HG02884 (cell line): ENCODE measurements at regions not wholly inside any gene's neighbourhood (a gene's known extent, or its start where the extent isn't known, plus 50 kb on each side); places are given as distances from the start of the nearest gene placed in this dataset.
"Not testable (repeated sequence)": the region's sequence is repeated elsewhere in the genome, so short reads cannot be mapped to it uniquely, and the experiment has no call there.

ENCODE experiments used
- ATAC-seq: cut with Tn5 transposase; IDR thresholded peaks from one replicate; pipeline ENCODE4 v1.9.1; 2021; ENCODE audit warnings: mild to moderate bottlenecking, moderate library complexity; ENCODE audit not compliant: unreplicated experiment

DNA sequence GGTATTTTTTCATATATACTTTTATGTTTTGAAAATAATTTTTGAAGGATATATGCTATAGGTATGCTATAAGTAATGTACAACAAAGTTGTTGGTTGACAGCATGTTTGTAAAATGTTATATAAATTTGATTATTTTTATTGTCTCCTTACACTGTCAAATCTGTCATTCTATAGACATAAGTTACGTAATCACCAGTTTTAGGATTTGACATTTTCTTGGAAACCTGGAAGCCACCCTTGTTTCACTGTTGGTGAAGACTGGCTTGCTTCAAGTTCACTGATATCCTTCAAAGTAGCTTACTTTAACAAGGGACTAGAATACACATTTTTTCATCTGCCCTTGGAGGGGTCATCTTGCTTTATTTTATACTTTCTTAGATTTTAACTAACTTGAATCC, 1288.6 kb upstream of the EYS start:
- no peak for ATAC-seq

- ATAC-seq = not testable (repeated sequence)
Measured at GRCh38 chr6:66993708-66994107, 1286.7 kb upstream of the EYS start.

DNA sequence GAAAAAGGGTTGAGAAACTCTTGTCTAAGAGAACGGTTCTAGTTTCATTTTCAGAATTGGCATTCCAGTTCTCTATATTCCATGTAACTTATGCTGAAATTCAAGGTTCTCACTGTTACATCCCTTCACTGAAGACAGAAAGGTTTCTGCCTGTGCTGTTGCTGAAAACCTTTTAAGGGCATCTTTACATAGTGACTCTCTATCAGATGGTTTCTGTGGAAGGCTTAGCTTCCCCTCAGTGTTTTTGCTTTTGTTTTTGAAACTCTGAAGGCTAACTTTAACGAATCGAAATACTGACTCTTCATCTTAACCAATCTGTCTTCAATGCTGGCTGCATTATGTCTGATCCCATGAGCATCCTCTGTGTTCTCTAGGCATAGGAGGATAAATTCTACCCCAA, 1286.2 kb upstream of the EYS start:
- no peak for ATAC-seq

DNA sequence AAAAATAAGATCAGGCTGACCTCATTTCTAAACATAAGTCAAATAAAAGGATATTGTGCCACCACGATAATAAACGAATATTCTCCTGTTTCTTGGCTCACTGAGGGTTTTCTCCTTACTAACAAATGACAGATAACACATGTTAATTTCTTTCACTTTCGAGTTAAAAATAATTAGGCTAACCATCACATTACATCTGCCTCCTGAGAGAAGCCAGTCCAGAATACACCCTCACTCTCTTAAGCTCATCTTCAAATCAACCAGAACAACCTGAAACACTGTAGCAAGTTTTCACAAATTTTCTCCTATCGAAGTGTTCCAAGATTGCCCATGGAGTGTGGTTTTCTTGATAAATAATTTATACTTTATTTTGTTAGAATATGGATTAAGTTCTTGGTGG, 1285.6 kb upstream of the EYS start:
- no peak for ATAC-seq

GRCh38 chr6:66986940-66987339, 1279.9 kb upstream of the EYS start:
- ATAC-seq = no peak

DNA sequence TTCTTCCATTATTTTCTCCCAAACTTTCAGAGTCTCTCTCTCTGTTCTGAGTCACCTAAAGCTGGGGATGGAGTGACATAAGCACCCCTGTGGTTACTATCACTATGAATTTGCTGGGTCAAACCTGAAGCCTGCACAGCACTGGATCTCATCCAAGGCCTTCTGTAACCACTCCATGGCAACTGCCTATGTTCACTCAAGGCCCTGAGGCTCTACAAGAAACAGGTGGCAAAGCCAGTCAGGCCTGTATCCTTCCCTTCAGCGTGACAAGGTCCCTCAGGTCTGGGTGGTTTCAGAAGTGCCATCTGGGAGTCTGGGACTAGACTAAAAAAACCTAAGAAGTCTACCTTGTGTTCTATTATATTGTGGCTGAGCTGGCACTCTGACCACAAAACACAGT, 1278.8 kb upstream of the EYS start:
- ATAC-seq = no peak

DNA sequence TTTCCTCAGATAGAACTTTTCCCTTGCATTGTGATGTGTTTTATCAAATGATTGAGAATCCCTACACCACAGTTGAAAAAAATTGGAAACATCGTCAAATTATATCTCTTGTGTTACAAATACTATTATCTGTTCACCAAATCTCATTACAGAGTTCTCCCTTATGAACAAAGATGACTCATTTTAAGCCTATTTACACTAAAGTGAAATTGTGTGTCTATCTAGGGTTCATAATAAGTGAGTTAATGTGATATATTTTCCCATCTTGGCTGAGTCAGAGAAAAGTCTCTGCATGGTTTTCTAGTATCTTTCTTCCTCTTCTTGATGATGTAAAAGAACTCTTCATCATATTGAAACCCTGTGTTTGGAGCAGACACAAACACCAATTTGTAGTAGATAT, 1263.3 kb upstream of the EYS start:
- ATAC-seq = no peak

DNA sequence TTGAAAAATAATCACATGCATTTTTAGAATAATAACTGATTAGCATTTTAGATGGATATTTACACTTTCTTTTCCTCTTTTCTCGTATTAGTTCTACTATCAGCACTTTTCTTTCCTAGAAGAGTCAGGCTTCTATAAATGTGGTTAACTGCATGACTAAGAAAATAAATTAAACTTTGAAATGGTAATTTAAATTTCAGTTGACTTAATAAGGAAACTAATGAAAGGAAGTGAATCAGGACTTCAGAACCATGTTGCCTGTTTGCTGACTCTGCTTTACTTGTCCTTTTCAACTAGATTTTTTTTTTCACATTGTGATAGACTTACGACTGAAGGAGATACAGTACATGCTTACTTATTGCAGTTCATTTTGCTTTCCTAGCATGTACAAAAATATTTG, 1258.2 kb upstream of the EYS start:
- no peak for ATAC-seq

GRCh38 chr6:66964216-66964615, 1257.2 kb upstream of the EYS start:
- no peak for ATAC-seq

DNA sequence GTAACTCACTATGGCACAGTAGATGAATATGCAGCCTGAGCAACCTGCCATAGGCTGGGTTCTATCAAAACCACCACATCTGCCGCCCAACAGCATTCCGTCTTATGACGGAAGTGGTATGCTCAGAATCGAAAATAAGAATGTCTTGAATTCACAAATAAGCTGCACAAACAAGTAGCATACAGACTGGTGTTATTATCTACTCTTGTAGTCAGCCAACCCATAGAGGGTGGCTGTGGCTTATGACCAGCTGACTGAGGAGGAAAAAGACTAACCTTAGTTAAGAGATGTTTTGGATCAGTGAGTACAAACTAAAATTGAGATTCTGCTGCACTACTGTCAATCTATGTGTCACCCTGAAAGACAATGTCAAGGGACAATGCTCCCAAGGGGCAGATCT, 1255.1 kb upstream of the EYS start:
- ATAC-seq = no peak

- no peak for ATAC-seq
Measured at GRCh38 chr6:66961191-66961590, 1254.2 kb upstream of the EYS start.

GRCh38 chr6:66949191-66949661, 1242.2 kb upstream of the EYS start:
- ATAC-seq = no peak

DNA sequence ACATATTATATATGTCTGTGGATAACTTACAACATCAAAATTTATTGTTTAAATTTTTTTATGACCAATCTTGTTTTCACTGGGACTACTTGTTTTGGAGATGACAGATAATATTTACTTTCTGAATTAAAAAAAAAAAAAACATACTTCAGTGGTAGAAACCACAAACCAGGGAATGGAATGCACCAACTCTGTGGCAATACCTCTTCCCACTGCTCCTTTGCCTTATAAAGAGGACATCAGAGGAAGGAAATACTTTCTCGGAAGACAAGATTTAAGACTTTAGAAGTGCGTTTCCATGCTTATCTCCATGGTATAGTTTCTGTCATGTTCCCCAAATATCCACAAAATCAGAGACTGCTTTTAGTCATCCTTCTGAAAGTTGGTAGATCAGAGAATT, 1241.1 kb upstream of the EYS start:
- ATAC-seq = no peak

DNA sequence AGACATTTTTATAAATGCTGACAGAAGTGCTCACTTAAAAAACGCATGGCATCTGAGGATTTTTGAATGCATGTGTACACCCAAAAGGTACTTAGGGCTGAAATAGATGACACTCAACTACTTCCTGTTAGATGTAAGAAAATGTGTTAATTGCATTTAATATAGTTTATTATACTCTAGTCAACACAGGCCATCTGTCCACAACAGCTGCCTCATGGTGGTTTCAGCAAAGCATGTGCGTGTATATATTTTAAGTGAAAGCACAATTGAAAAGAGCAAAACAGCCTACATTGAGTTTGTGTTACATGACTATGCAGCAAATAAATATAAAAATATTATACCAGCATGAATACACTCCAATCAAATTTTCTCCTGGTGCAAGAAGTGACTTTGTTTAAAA, 1233.0 kb upstream of the EYS start:
- no peak for ATAC-seq

DNA sequence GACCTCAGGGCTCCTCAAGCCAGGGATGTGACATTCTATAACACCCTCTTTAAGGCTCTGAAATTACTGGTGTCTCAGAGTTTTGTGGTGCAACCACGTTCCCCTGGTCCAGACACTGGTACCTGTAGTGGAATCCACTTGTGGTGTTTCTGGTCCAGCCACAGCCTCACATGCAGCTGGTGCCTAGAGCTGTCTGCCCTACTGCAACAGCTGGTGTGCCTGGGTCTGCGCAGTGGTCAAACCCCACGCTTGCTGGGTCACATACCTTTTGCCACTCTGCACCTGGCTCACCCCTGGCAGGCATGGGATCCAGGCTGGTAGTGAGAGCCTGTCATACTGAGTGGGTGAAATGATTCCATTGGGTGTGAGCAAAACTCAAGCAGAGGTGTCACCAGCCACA, 1230.2 kb upstream of the EYS start:
- ATAC-seq = no peak

DNA sequence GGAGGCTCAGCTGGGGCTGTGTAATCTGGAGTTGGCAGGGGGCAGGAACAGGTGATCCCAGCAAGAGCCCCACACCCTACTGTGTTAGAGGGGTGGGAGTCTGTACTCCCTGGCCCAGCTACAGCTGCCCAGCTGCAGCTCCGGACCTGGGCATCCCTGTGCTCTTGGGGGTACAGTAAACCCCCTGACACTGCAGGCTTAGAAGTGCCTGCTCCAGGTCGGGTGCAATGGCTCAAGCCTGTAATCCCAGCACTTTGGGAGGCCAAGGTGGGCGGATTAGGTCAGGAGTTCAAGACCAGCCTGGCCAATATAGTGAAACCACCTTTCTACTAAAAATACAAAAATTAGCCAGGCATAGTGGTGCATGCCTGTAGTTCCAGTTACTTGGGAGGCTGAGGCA, 1228.6 kb upstream of the EYS start:
- ATAC-seq = no peak

DNA sequence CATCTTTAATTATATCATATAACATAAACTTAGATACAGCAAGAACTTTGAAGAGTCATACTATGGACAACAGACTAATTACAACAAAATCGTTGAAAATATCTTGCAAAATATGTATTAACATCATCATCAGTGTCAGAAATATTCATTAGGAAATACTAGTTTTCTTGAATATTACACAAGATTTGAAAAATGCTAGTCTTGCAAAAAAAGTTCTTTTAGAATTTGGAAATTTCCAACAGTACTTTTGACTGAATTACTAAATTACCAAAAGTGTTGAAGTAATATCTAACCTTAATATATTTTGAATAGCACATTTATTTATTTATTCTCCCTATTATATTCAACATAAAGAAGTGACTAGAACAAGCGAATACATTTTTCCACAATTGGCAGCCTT, 1224.8 kb upstream of the EYS start:
- ATAC-seq = no peak

GRCh38 chr6:66930559-66931290, 1223.7 kb upstream of the EYS start:
- ATAC-seq = no peak

GRCh38 chr6:66926060-66926459, 1219.0 kb upstream of the EYS start:
- no peak for ATAC-seq

DNA sequence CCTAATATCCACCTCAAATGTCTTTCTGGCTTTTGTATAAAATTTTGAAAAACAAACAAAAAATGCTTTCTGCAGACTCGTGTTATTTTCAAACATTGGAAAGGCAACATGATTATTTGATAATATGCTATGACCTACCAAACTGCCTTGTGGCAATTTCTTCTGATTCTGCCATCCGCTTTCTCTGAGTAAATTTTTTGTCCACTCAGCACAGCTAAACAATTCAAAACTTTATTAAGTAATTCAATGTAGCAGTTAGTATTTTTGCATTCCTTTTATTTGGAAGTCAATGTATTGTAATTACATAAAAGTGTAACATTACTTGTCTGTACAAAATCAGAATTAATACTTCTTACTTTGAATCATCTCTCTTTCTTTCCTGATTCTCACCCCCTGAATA, 1206.6 kb upstream of the EYS start:
- ATAC-seq = no peak

- ATAC-seq = no peak
Measured at GRCh38 chr6:66902457-66902856, 1195.4 kb upstream of the EYS start.

GRCh38 chr6:66900133-66901083, 1193.4 kb upstream of the EYS start:
- ATAC-seq = no peak
